HL-60 (cell line): ENCODE measurements at regions not wholly inside any gene's neighbourhood (a gene's known extent, or its start where the extent isn't known, plus 50 kb on each side); places are given as distances from the start of the nearest gene placed in this dataset.

Source experiments
- GABPA ChIP-seq: IDR thresholded peaks from 2 replicates; pipeline ENCODE4 v1.6.1; 2012; ENCODE audit warnings: low read depth
- POLR2AphosphoS5 ChIP-seq: IDR thresholded peaks from 2 replicates; pipeline ENCODE4 v1.6.1; 2012; ENCODE audit warnings: low read depth
- REST ChIP-seq: IDR thresholded peaks from 2 replicates; pipeline ENCODE4 v1.6.1; 2012; ENCODE audit warnings: low read depth; ENCODE audit not compliant: insufficient replicate concordance
- SPI1 ChIP-seq: IDR thresholded peaks from 2 replicates; pipeline ENCODE4 v1.6.1; 2012; ENCODE audit warnings: low read depth, mild to moderate bottlenecking, borderline replicate concordance
- TF ChIP-seq, protein P1 (sequence below): IDR thresholded peaks from one replicate; pipeline ENCODE4 v1.5.1; 2011; ENCODE audit warnings: low read length, control low read depth, inconsistent platforms; ENCODE audit not compliant: insufficient read depth

- TF ChIP-seq REST (no peak), GABPA (no peak), POLR2AphosphoS5 (no peak), SPI1 (no peak)
- TF ChIP-seq, protein P1, sequence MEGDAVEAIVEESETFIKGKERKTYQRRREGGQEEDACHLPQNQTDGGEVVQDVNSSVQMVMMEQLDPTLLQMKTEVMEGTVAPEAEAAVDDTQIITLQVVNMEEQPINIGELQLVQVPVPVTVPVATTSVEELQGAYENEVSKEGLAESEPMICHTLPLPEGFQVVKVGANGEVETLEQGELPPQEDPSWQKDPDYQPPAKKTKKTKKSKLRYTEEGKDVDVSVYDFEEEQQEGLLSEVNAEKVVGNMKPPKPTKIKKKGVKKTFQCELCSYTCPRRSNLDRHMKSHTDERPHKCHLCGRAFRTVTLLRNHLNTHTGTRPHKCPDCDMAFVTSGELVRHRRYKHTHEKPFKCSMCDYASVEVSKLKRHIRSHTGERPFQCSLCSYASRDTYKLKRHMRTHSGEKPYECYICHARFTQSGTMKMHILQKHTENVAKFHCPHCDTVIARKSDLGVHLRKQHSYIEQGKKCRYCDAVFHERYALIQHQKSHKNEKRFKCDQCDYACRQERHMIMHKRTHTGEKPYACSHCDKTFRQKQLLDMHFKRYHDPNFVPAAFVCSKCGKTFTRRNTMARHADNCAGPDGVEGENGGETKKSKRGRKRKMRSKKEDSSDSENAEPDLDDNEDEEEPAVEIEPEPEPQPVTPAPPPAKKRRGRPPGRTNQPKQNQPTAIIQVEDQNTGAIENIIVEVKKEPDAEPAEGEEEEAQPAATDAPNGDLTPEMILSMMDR, result no peak
Observed at GRCh38 chr1:5779608-5780323, 212.5 kb downstream of the NPHP4 start.
